Thyroid gland (tissue), 4 donors: ENCODE measurements at regions not wholly inside any gene's neighbourhood (a gene's known extent, or its start where the extent isn't known, plus 50 kb on each side); places are given as distances from the start of the nearest gene placed in this dataset.

ENCODE experiments used
- DNase-seq, 2 donors: peaks; one replicate each; pipeline ENCODE4 v3.0.0-alpha.2; 2019
- H3K27ac ChIP-seq, 3 donors: fragments of 200-600 bp; sonication (generic); 1 replicate in 2 of 3; 2 replicates in 1 of 3; pipeline ENCODE4 v1.5.1; 2016 to 2019; ENCODE audit warnings: mild to moderate bottlenecking in 1 of 3, moderate library complexity in 1 of 3
- H3K27me3 ChIP-seq: fragments of 200-600 bp; sonication (generic); one replicate; pipeline ENCODE4 v1.5.1; 2019
- H3K36me3 ChIP-seq, 2 donors: fragments of 200-600 bp; sonication (generic); one replicate each; pipeline ENCODE4 v1.5.1; 2016 to 2019
- H3K4me1 ChIP-seq, 2 donors: fragments of 200-600 bp; sonication (generic); one replicate each; pipeline ENCODE4 v1.5.1; 2017 to 2019
- H3K4me3 ChIP-seq, 3 donors: fragments of 200-600 bp; sonication (generic); replicated peaks in 1 of 3; 1 replicate in 2 of 3; 2 replicates in 1 of 3; pipeline ENCODE4 v1.5.1; 2016; ENCODE audit warnings: mild to moderate bottlenecking in 1 of 3
- H3K9me3 ChIP-seq: fragments of 200-600 bp; sonication (generic); one replicate; pipeline ENCODE4 v1.5.1; 2017
- CTCF ChIP-seq, 6 experiments: fragments of 200-600 bp in 3 of 6; fragments of 450-650 bp in 3 of 6; sonication (generic) in 3 of 6; IDR thresholded peaks; one replicate each; pipeline ENCODE4 v1.5.1; 2016 to 2019; ENCODE audit warnings: antibody characterized with exemption in 6 of 6, mild to moderate bottlenecking in 2 of 6, inconsistent platforms in 1 of 6, moderate library complexity in 1 of 6
- POLR2A ChIP-seq, 2 donors: fragments of 450-650 bp; IDR thresholded peaks; one replicate each; pipeline ENCODE4 v1.6.1; 2017; ENCODE audit warnings: antibody characterized with exemption in 2 of 2, mild to moderate bottlenecking in 2 of 2, moderate library complexity in 1 of 2
- WGBS, 2 donors: methylation state at CpG; one replicate each; pipeline ENCODE4 v1.1.5; 2017; 5-methylcytosine and 5-hydroxymethylcytosine counted together
- intact Hi-C: fragments of 100-400 bp; cut with DNase I; formaldehyde crosslinking; loops from one replicate; pipeline ENCODE4 v1.15.1; 2023

- WGBS, 2 donors: 66 to 79% methylated on average over 5 of the region's 5 CpGs
- no peaks in the 10 kb centered on the region for H3K4me1 ChIP-seq
- DNase-seq: no peak
- no peaks in the 10 kb centered on the region for H3K36me3 ChIP-seq
- no peak overlapping the region for H3K4me3 ChIP-seq
- intact Hi-C loops: no loop called here
- H3K9me3 ChIP-seq: no peaks in the 10 kb centered on the region
- TF ChIP-seq POLR2A (IDR thresholded peaks at IDR 0.05): no peak
- no peak for TF ChIP-seq CTCF (IDR thresholded peaks at IDR 0.05)
- no peaks in the 10 kb centered on the region for H3K27me3 ChIP-seq
- no peak overlapping the region for H3K27ac ChIP-seq
Measured at GRCh38 chr16:13510425-13511151, 409.4 kb upstream of the ERCC4 start.

- no peaks in the 10 kb centered on the region for H3K9me3 ChIP-seq
- no peak for TF ChIP-seq CTCF (IDR thresholded peaks at IDR 0.05)
- TF ChIP-seq POLR2A (IDR thresholded peaks at IDR 0.05): no peak
- H3K4me1 ChIP-seq: no peaks in the 10 kb centered on the region
- no peaks in the 10 kb centered on the region for H3K27me3 ChIP-seq
- no peaks in the 10 kb centered on the region for H3K36me3 ChIP-seq
- WGBS, 2 donors: 11 to 21% methylated on average over 3 of the region's 3 CpGs
- no peak overlapping the region for H3K4me3 ChIP-seq
- DNase-seq: no peak
- H3K27ac ChIP-seq: no peak overlapping the region
- intact Hi-C loops: no loop called here
Measured at GRCh38 chr16:13517841-13518240, 402.1 kb upstream of the ERCC4 start.

GRCh38 chr16:13519871-13520270, 400.1 kb upstream of the ERCC4 start:
- no peaks in the 10 kb centered on the region for H3K4me1 ChIP-seq
- no peak overlapping the region for H3K27ac ChIP-seq
- no peaks in the 10 kb centered on the region for H3K27me3 ChIP-seq
- H3K9me3 ChIP-seq: no peaks in the 10 kb centered on the region
- TF ChIP-seq POLR2A (IDR thresholded peaks at IDR 0.05) (no peak), CTCF (IDR thresholded peaks at IDR 0.05) (no peak)
- intact Hi-C loops: no loop called here
- 79 to 86% methylated on average over 2 of the region's 2 CpGs for WGBS, 2 donors
- no peak overlapping the region for H3K4me3 ChIP-seq
- no peaks in the 10 kb centered on the region for H3K36me3 ChIP-seq
- DNase-seq: no peak

- DNase-seq: no peak
- 37 to 45% methylated on average over 2 of the region's 2 CpGs for WGBS, 2 donors
- Histone ChIP-seq H3K4me1 (no peaks in the 10 kb centered on the region), H3K36me3 (no peaks in the 10 kb centered on the region), H3K27ac (no peak overlapping the region), H3K4me3 (no peak overlapping the region), H3K27me3 (no peaks in the 10 kb centered on the region), H3K9me3 (no peaks in the 10 kb centered on the region)
- intact Hi-C loops: no loop called here
- no peak for TF ChIP-seq POLR2A (IDR thresholded peaks at IDR 0.05)
- no peak for TF ChIP-seq CTCF (IDR thresholded peaks at IDR 0.05)
Measured at GRCh38 chr16:13521356-13521755, 398.6 kb upstream of the ERCC4 start.

- Histone ChIP-seq H3K36me3 (no peaks in the 10 kb centered on the region), H3K4me3 (no peak overlapping the region), H3K27me3 (no peaks in the 10 kb centered on the region), H3K9me3 (no peaks in the 10 kb centered on the region), H3K27ac (no peak overlapping the region), H3K4me1 (no peaks in the 10 kb centered on the region)
- TF ChIP-seq POLR2A (IDR thresholded peaks at IDR 0.05) (no peak), CTCF (IDR thresholded peaks at IDR 0.05) (no peak)
- DNase-seq: no peak
- intact Hi-C loops: no loop called here
- WGBS, 2 donors: 79 to 80% methylated on average over 7 of the region's 7 CpGs
Measured at GRCh38 chr16:13527332-13527731, 392.6 kb upstream of the ERCC4 start.
